ENCODE measurements at regions not wholly inside any gene's neighbourhood (a gene's known extent, or its start where the extent isn't known, plus 50 kb on each side); places are given as distances from the start of the nearest gene placed in this dataset.

- no peak overlapping the region for H3K4me3 ChIP-seq (replicated peaks; ENCODE audit: low read depth, low read length)
- DNase-seq (ENCODE audit: extremely low read depth, low read depth): no peak
- no peak for TF ChIP-seq CTCF (IDR thresholded peaks at IDR 0.05; ENCODE audit: low read depth, low read length, missing control alignments)
These were observed 1088.5 kb upstream of the PABPC4L start for GRCh38 chr4:135290136-135290535.

GRCh38 chr4:135283934-135284333, 1082.3 kb upstream of the PABPC4L start:
- no peak for TF ChIP-seq CTCF (IDR thresholded peaks at IDR 0.05; ENCODE audit: low read depth, low read length, missing control alignments)
- H3K4me3 ChIP-seq (replicated peaks; ENCODE audit: low read depth, low read length): no peak overlapping the region
- DNase-seq (ENCODE audit: extremely low read depth, low read depth): no peak

GRCh38 chr4:135282676-135283075, 1081.1 kb upstream of the PABPC4L start:
- no peak for DNase-seq (ENCODE audit: extremely low read depth, low read depth)
- TF ChIP-seq CTCF (IDR thresholded peaks at IDR 0.05; ENCODE audit: low read depth, low read length, missing control alignments): no peak
- no peak overlapping the region for H3K4me3 ChIP-seq (replicated peaks; ENCODE audit: low read depth, low read length)

GRCh38 chr4:135281230-135281629, 1079.6 kb upstream of the PABPC4L start:
- DNase-seq (ENCODE audit: extremely low read depth, low read depth): no peak
- no peak overlapping the region for H3K4me3 ChIP-seq (replicated peaks; ENCODE audit: low read depth, low read length)
- TF ChIP-seq CTCF (IDR thresholded peaks at IDR 0.05; ENCODE audit: low read depth, low read length, missing control alignments): no peak

- TF ChIP-seq CTCF (IDR thresholded peaks at IDR 0.05; ENCODE audit: low read depth, low read length, missing control alignments): no peak
- no peak overlapping the region for H3K4me3 ChIP-seq (replicated peaks; ENCODE audit: low read depth, low read length)
- no peak for DNase-seq (ENCODE audit: extremely low read depth, low read depth)
These were observed 1076.4 kb upstream of the PABPC4L start for GRCh38 chr4:135277980-135278315.

GRCh38 chr4:135277068-135277979, 1075.7 kb upstream of the PABPC4L start:
- no peak for TF ChIP-seq CTCF (IDR thresholded peaks at IDR 0.05; ENCODE audit: low read depth, low read length, missing control alignments)
- no peak for DNase-seq (ENCODE audit: extremely low read depth, low read depth)
- H3K4me3 ChIP-seq (replicated peaks; ENCODE audit: low read depth, low read length): no peak overlapping the region

Measured in HFF-Myc (cell line).